ENCODE measurements at regions not wholly inside any gene's neighbourhood (a gene's known extent, or its start where the extent isn't known, plus 50 kb on each side); places are given as distances from the start of the nearest gene placed in this dataset.

GRCh38 chr2:193467276-193467987 is 1272.7 kb upstream of the TMEFF2 start (continued):
- no peak for TF ChIP-seq KMT2A (CRISPR knock-in tag; IDR thresholded peaks at IDR 0.05)
- peak; percentile 37; the same call in 1 of the 2 replicates for TF ChIP-seq CEBPB (IDR thresholded peaks at IDR 0.05; ENCODE audit: borderline replicate concordance, low read depth, low read length)
- TF ChIP-seq PPARG (CRISPR knock-in tag; conservative IDR thresholded peaks at IDR 0.05): peak; percentile 60; the same call in 1 of the 2 replicates
- peak; percentile 39; the same call in 1 of the 2 replicates for TF ChIP-seq HNF4G (IDR thresholded peaks at IDR 0.05; ENCODE audit: borderline replicate concordance, low read depth, low read length)
- no peak for TF ChIP-seq HNF4G (CRISPR knock-in tag; IDR thresholded peaks at IDR 0.05; ENCODE audit: borderline replicate concordance, low read depth)
- TF ChIP-seq NR2F6 (IDR thresholded peaks at IDR 0.05): peak; percentile 26; the same call in 1 of the 2 replicates
- TF ChIP-seq NR2F6 (CRISPR knock-in tag; IDR thresholded peaks at IDR 0.05): no peak
- peak; percentile 47; the same call in 1 of the 2 replicates for TF ChIP-seq POGZ (CRISPR knock-in tag; IDR thresholded peaks at IDR 0.05)
- TF ChIP-seq RXRB (CRISPR knock-in tag; IDR thresholded peaks at IDR 0.05; ENCODE audit: borderline replicate concordance): peak; percentile 40; the same call in 1 of the 2 replicates

- no peaks in the 10 kb centered on the region for H4K20me1 ChIP-seq (ENCODE audit: insufficient read depth, low read length)
- ATAC-seq (no peak), FAIRE-seq (no peak), DNase-seq (ENCODE audit: low spot score) (no peak)
- no TSS peak for BruUV-seq (replicated peaks)
- in situ Hi-C loops (cut with HindIII; ENCODE audit: extremely low pct_ligation_motif_present, low pct_unique_long_range_greater_than_20kb) (no loop called here), intact Hi-C loops (cut with micrococcal nuclease; ENCODE audit: unreplicated experiment) (no loop called here)
- H3K36me3 ChIP-seq (replicated peaks in 1 of 2; ENCODE audit: control insufficient read depth in 1 of 2, insufficient read depth in 2 of 2, low read length in 2 of 2): no peaks in the 10 kb centered on the region
- POLR2A ChIA-PET: no interaction called here
- H3K4me2 ChIP-seq (ENCODE audit: low read depth, low read length): no peak overlapping the region
- CTCF ChIA-PET (ENCODE audit: low intra/inter-chr PET ratio, low total read pairs): no interaction called here
- H3K4me1 ChIP-seq (ENCODE audit: insufficient read depth, low read length): peaks cover 12% of the 10 kb centered on the region
- no peaks in the 10 kb centered on the region for H3K27me3 ChIP-seq (ENCODE audit: control insufficient read depth in 1 of 2, insufficient read depth in 2 of 2, low read length in 2 of 2)
- H3K9me3 ChIP-seq (ENCODE audit: low read length): no peaks in the 10 kb centered on the region
- TF ChIP-seq MAFK (conservative IDR thresholded peaks at IDR 0.05 in 1 of 2, IDR thresholded peaks at IDR 0.05 in 1 of 2; ENCODE audit: low read length in 2 of 2) (peak; percentile 17 to 37; a peak in 2 of 4 replicates), ZNF788 (CRISPR knock-in tag; IDR thresholded peaks at IDR 0.05; ENCODE audit: borderline replicate concordance) (no peak)
- no peak overlapping the region for H3K27ac ChIP-seq (ENCODE audit: extremely low read length, insufficient read depth, low read length)
- no peak overlapping the region for H3K4me3 ChIP-seq (replicated peaks in 1 of 3; ENCODE audit: insufficient read depth in 1 of 3, low read depth in 2 of 3, low read length in 3 of 3)
- H3K79me2 ChIP-seq (ENCODE audit: insufficient read depth, low read length): no peaks in the 10 kb centered on the region
- H3K9ac ChIP-seq (ENCODE audit: insufficient read depth, low read depth, low read length): no peak overlapping the region
- WGBS (ENCODE audit: low lambda C conversion rate): 68% methylated on average over 3 of the region's 3 CpGs
- H2AFZ ChIP-seq (ENCODE audit: low read length): no peak overlapping the region
Observed at GRCh38 chr2:193463011-193463410, 1268.3 kb upstream of the TMEFF2 start.
